ENCODE measurements at regions not wholly inside any gene's neighbourhood (a gene's known extent, or its start where the extent isn't known, plus 50 kb on each side); places are given as distances from the start of the nearest gene placed in this dataset.
A peak's percentile ranks its signal among the peaks of the same experiment; 100 is the strongest.
"Not testable (repeated sequence)": the region's sequence is repeated elsewhere in the genome, so short reads cannot be mapped to it uniquely, and the experiment has no call there.

GRCh38 chr3:34669490-34669889, 871.1 kb downstream of the PDCD6IP start:
- Histone ChIP-seq H3K9me3 (ENCODE audit: control insufficient read depth, low read length) (no peaks in the 10 kb centered on the region), H3K4me1 (ENCODE audit: control insufficient read depth, insufficient read depth, low read length) (no peaks in the 10 kb centered on the region), H3K4me3 (ENCODE audit: low read length) (no peak overlapping the region), H3K27me3 (ENCODE audit: control insufficient read depth, insufficient read depth) (no peaks in the 10 kb centered on the region), H3K27ac (ENCODE audit: low read length) (no peak overlapping the region)
- ATAC-seq (no peak), DNase-seq (no peak)
- 76% methylated on average over 3 of the region's 3 CpGs for WGBS
- intact Hi-C loops (cut with DNase I): no loop called here

DNA sequence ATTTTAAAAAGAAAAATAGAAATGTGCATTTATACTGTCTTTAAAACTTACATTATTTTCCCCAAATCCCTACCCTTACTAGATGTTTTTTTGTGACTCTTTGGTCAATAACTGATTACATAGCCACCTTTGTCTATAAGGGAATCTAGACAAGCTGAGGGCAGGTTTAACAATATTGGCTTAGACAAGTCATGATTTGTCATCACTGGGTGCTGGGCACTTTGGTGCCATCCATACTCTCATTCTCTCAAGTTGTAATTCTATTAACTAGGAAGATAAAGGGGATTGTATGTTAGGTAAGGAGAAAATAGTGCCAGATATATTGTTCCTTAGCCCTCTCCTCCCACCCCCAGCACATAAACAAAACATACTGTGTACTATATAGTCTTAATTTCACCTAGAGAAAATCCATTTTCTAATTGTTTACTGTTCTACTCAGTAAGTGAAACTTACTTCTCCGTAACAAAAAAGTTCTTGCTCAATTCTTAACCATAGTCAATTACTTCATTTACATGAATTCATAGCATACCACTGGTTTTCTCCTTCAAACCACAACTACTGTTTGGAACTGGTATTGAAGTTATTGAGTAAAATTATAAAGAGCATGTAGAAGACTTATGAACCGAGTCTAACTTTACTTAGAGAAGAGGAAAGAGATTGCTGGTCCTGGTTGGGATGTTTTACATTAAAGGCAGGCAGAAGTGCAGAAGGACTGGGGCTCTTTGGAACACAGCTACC, 877.1 kb downstream of the PDCD6IP start:
- no peak for DNase-seq
- no peak for ATAC-seq
- intact Hi-C loops (cut with DNase I): no loop called here
- Histone ChIP-seq H3K9me3 (ENCODE audit: control insufficient read depth, low read length) (no peaks in the 10 kb centered on the region), H3K4me1 (ENCODE audit: control insufficient read depth, insufficient read depth, low read length) (no peaks in the 10 kb centered on the region), H3K27ac (ENCODE audit: low read length) (no peak overlapping the region), H3K4me3 (ENCODE audit: low read length) (no peak overlapping the region), H3K27me3 (ENCODE audit: control insufficient read depth, insufficient read depth) (no peaks in the 10 kb centered on the region)
- WGBS: 79% methylated on average over 2 of the region's 2 CpGs

- Histone ChIP-seq H3K9me3 (ENCODE audit: control insufficient read depth, low read length) (no peaks in the 10 kb centered on the region), H3K27me3 (ENCODE audit: control insufficient read depth, insufficient read depth) (no peaks in the 10 kb centered on the region), H3K4me3 (ENCODE audit: low read length) (no peak overlapping the region), H3K27ac (ENCODE audit: low read length) (no peak overlapping the region), H3K4me1 (ENCODE audit: control insufficient read depth, insufficient read depth, low read length) (no peaks in the 10 kb centered on the region)
- ATAC-seq (peak; percentile 45 to 48), DNase-seq (no peak)
- intact Hi-C loops (cut with DNase I): no loop called here
- 63% methylated on average over 3 of the region's 3 CpGs for WGBS
Observed at GRCh38 chr3:34676436-34676835, 878.0 kb downstream of the PDCD6IP start.

DNA sequence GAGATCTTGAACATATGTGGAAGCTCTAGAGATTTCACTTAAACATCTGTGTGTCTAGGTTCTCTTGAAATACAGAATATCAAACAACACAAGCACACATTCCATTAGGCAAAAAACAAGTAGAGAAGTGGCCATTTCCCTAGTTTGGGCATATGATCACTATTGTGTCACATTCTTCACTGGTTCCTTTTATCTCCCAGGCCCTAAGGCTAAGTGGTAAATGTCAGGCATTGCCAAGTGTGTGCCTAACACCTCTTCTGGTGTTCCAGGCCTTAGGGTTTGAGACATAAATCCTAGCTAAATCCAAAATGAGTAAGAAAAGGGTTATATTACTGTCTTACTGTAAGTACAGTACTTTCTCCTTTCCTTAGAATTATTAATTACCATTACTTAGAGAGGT, 880.1 kb downstream of the PDCD6IP start:
- H3K4me3 ChIP-seq (ENCODE audit: low read length): no peak overlapping the region
- no peaks in the 10 kb centered on the region for H3K27me3 ChIP-seq (ENCODE audit: control insufficient read depth, insufficient read depth)
- H3K4me1 ChIP-seq (ENCODE audit: control insufficient read depth, insufficient read depth, low read length): no peaks in the 10 kb centered on the region
- H3K9me3 ChIP-seq (ENCODE audit: control insufficient read depth, low read length): no peaks in the 10 kb centered on the region
- intact Hi-C loops (cut with DNase I): loop anchor here in 1 of 4 donors (2.0 kb wide), 1 partner anchor 418 kb away; no protein-coding TSS in a partner anchor
- DNase-seq: no peak
- no peak for ATAC-seq
- no peak overlapping the region for H3K27ac ChIP-seq (ENCODE audit: low read length)

- not testable (repeated sequence) for H3K4me1 ChIP-seq (ENCODE audit: control insufficient read depth, insufficient read depth, low read length); H3K4me3 ChIP-seq (ENCODE audit: low read length); ATAC-seq; DNase-seq; H3K9me3 ChIP-seq (ENCODE audit: control insufficient read depth, low read length); H3K27ac ChIP-seq (ENCODE audit: low read length); H3K27me3 ChIP-seq (ENCODE audit: control insufficient read depth, insufficient read depth)
- intact Hi-C loops (cut with DNase I): loop anchor here in 1 of 4 donors (2.0 kb wide), 1 partner anchor 418 kb away; no protein-coding TSS in a partner anchor
- WGBS: 79% methylated on average over 1 of the region's 1 CpG
Observed at GRCh38 chr3:34679055-34679454, 880.6 kb downstream of the PDCD6IP start.

- H3K27me3 ChIP-seq (ENCODE audit: control insufficient read depth, insufficient read depth): no peaks in the 10 kb centered on the region
- H3K9me3 ChIP-seq (ENCODE audit: control insufficient read depth, low read length): no peaks in the 10 kb centered on the region
- 34% methylated on average over 4 of the region's 4 CpGs for WGBS
- intact Hi-C loops (cut with DNase I): loop anchor here (5.0 to 10.0 kb wide), 4 partner anchors 419 to 802 kb away; no protein-coding TSS in a partner anchor
- H3K4me3 ChIP-seq (ENCODE audit: low read length): no peak overlapping the region
- ATAC-seq (peak; percentile 49 to 70), DNase-seq (peak; percentile 59 to 90 (median 78))
- H3K4me1 ChIP-seq (ENCODE audit: control insufficient read depth, insufficient read depth, low read length): no peaks in the 10 kb centered on the region
- no peak overlapping the region for H3K27ac ChIP-seq (ENCODE audit: low read length)
Observed at GRCh38 chr3:34683851-34684250, 885.4 kb downstream of the PDCD6IP start.

GRCh38 chr3:34686541-34686940, 888.1 kb downstream of the PDCD6IP start:
- H3K27me3 ChIP-seq (ENCODE audit: control insufficient read depth, insufficient read depth): no peaks in the 10 kb centered on the region

GRCh38 chr3:34687671-34688070, 889.2 kb downstream of the PDCD6IP start:
- ATAC-seq (no peak), DNase-seq (no peak)
- 90% methylated on average over 1 of the region's 1 CpG for whole genome bisulfite sequencing
- intact Hi-C loops (cut with DNase I): loop anchor here in 3 of 4 donors (10.0 kb wide), 3 partner anchors 423 to 803 kb away; no protein-coding TSS in a partner anchor
- H3K27me3 ChIP-seq (ENCODE audit: control insufficient read depth, insufficient read depth): no peaks in the 10 kb centered on the region
- H3K9me3 ChIP-seq (ENCODE audit: control insufficient read depth, low read length): no peaks in the 10 kb centered on the region
- no peaks in the 10 kb centered on the region for H3K4me1 ChIP-seq (ENCODE audit: control insufficient read depth, insufficient read depth, low read length)
- no peak overlapping the region for H3K27ac ChIP-seq (ENCODE audit: low read length)
- no peak overlapping the region for H3K4me3 ChIP-seq (ENCODE audit: low read length)

More at GRCh38 chr3:34686541-34686940, 888.1 kb downstream of the PDCD6IP start:
- H3K9me3 ChIP-seq (ENCODE audit: control insufficient read depth, low read length): no peaks in the 10 kb centered on the region
- H3K4me3 ChIP-seq (ENCODE audit: low read length): no peak overlapping the region
- intact Hi-C loops (cut with DNase I): loop anchor here in 3 of 4 donors (10.0 kb wide), 3 partner anchors 422 to 802 kb away; no protein-coding TSS in a partner anchor
- ATAC-seq (no peak), DNase-seq (no peak)
- no peak overlapping the region for H3K27ac ChIP-seq (ENCODE audit: low read length)
- H3K4me1 ChIP-seq (ENCODE audit: control insufficient read depth, insufficient read depth, low read length): no peaks in the 10 kb centered on the region
- WGBS: 77% methylated on average over 1 of the region's 1 CpG

DNA sequence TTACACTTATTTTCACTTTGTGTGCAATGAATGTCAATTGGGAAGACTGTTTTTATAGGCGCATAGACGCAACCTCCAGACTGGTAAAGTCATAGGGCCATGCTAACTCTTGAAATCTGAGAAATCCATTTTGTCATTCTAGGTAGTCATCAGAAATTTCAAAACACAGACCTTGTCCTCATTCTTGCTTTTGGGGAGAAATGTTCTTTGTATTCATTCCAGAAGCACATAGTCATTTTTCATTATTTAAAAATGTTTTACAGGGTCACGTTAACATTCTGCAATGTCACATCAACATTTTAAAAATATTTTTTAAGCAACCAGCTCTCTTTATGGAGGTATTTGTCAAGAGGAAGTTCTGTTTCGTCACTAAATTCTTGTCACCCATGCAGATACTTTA, 898.4 kb downstream of the PDCD6IP start:
- no peak for ATAC-seq
- 86% methylated on average over 4 of the region's 4 CpGs for WGBS
- Histone ChIP-seq H3K4me1 (ENCODE audit: control insufficient read depth, insufficient read depth, low read length) (no peaks in the 10 kb centered on the region), H3K27me3 (ENCODE audit: control insufficient read depth, insufficient read depth) (no peaks in the 10 kb centered on the region), H3K4me3 (ENCODE audit: low read length) (no peak overlapping the region), H3K27ac (ENCODE audit: low read length) (no peak overlapping the region), H3K9me3 (ENCODE audit: control insufficient read depth, low read length) (no peaks in the 10 kb centered on the region)
- intact Hi-C loops (cut with DNase I): no loop called here
- DNase-seq: no peak

GRCh38 chr3:34703053-34703452, 904.6 kb downstream of the PDCD6IP start:
- H3K4me1 ChIP-seq (ENCODE audit: control insufficient read depth, insufficient read depth, low read length): no peaks in the 10 kb centered on the region
- no peaks in the 10 kb centered on the region for H3K27me3 ChIP-seq (ENCODE audit: control insufficient read depth, insufficient read depth)
- intact Hi-C loops (cut with DNase I): no loop called here
- no peak overlapping the region for H3K27ac ChIP-seq (ENCODE audit: low read length)
- DNase-seq (no peak), ATAC-seq (no peak)
- H3K9me3 ChIP-seq (ENCODE audit: control insufficient read depth, low read length): no peaks in the 10 kb centered on the region
- WGBS: 87% methylated on average over 3 of the region's 3 CpGs
- no peak overlapping the region for H3K4me3 ChIP-seq (ENCODE audit: low read length)

DNA sequence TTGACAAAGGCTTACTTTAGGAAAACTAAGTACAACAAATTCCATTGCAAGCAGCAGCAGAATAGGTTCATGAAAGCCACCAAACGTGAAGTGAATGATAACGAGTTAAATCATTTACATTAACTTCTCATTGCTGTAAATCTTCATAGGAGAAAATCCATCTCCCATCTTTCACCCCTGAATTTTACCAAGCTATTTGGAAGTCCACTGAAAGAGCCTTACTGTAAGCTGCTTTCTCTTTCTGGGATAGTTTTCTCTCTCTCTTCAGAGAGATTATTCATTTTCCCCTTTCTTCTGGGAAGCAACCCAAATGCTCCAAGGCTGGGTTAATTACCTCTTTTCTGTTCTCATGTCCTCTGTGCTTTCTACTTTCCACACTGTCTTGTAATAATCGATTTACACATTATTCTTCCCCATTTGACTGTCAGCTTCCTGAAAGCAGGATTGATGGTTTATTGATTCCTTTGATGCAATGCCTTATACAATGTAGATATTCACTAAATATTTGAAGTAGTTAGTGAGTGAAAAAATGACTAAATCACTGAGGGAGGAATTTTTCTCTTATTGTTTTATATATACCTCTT, 914.3 kb upstream of the ARPP21 start:
- DNase-seq: no peak
- Histone ChIP-seq H3K9me3 (ENCODE audit: control insufficient read depth, low read length) (no peaks in the 10 kb centered on the region), H3K27ac (ENCODE audit: low read length) (no peak overlapping the region), H3K4me3 (ENCODE audit: low read length) (no peak overlapping the region), H3K27me3 (ENCODE audit: control insufficient read depth, insufficient read depth) (no peaks in the 10 kb centered on the region), H3K4me1 (ENCODE audit: control insufficient read depth, insufficient read depth, low read length) (no peaks in the 10 kb centered on the region)
- intact Hi-C loops (cut with DNase I): no loop called here
- no peak for ATAC-seq
- 55% methylated on average over 3 of the region's 3 CpGs for WGBS

All from right cardiac atrium (tissue), 5 donors.